GM18867 (cell line): ENCODE measurements at regions not wholly inside any gene's neighbourhood (a gene's known extent, or its start where the extent isn't known, plus 50 kb on each side); places are given as distances from the start of the nearest gene placed in this dataset.

ENCODE experiments used
- ATAC-seq: cut with Tn5 transposase; IDR thresholded peaks from one replicate; pipeline ENCODE4 v1.9.1; 2021; ENCODE audit warnings: mild to moderate bottlenecking, moderate library complexity; ENCODE audit not compliant: unreplicated experiment

GRCh38 chrX:16222151-16222550, 54.9 kb downstream of the MAGEB17 start:
- no peak for ATAC-seq

GRCh38 chrX:16223385-16223784, 56.1 kb downstream of the MAGEB17 start:
- no peak for ATAC-seq

GRCh38 chrX:16239211-16239610, 71.9 kb downstream of the MAGEB17 start:
- ATAC-seq = peak; percentile 99

GRCh38 chrX:16240231-16240905, 73.1 kb downstream of the MAGEB17 start:
- ATAC-seq = no peak

GRCh38 chrX:16240968-16241367, 73.7 kb downstream of the MAGEB17 start:
- ATAC-seq = no peak

- ATAC-seq = no peak
Observed at GRCh38 chrX:16250296-16250695, 83.0 kb downstream of the MAGEB17 start.

- no peak for ATAC-seq
Observed at GRCh38 chrX:16251782-16252181, 84.5 kb downstream of the MAGEB17 start.

- ATAC-seq = no peak
Observed at GRCh38 chrX:16258882-16259281, 91.6 kb downstream of the MAGEB17 start.

- no peak for ATAC-seq
Observed at GRCh38 chrX:16267431-16267830, 100.2 kb downstream of the MAGEB17 start.

- ATAC-seq = no peak
Observed at GRCh38 chrX:16268206-16268605, 100.9 kb downstream of the MAGEB17 start.

GRCh38 chrX:16278927-16279326, 111.6 kb downstream of the MAGEB17 start:
- ATAC-seq = no peak

GRCh38 chrX:16282209-16282608, 114.9 kb downstream of the MAGEB17 start:
- no peak for ATAC-seq

- no peak for ATAC-seq
Observed at GRCh38 chrX:16284842-16285241, 117.6 kb downstream of the MAGEB17 start.

GRCh38 chrX:16290997-16291396, 123.7 kb downstream of the MAGEB17 start:
- ATAC-seq = no peak

GRCh38 chrX:16300831-16301230, 133.6 kb downstream of the MAGEB17 start:
- ATAC-seq = no peak

GRCh38 chrX:16304751-16305150, 137.5 kb downstream of the MAGEB17 start:
- ATAC-seq = no peak

GRCh38 chrX:16305187-16305586, 137.9 kb downstream of the MAGEB17 start:
- no peak for ATAC-seq

GRCh38 chrX:16307950-16308349, 140.7 kb downstream of the MAGEB17 start:
- no peak for ATAC-seq

GRCh38 chrX:16308773-16309172, 141.5 kb downstream of the MAGEB17 start:
- ATAC-seq = no peak

GRCh38 chrX:16310326-16310725, 143.0 kb downstream of the MAGEB17 start:
- ATAC-seq = no peak

GRCh38 chrX:16311671-16312070, 144.4 kb downstream of the MAGEB17 start:
- no peak for ATAC-seq

- ATAC-seq = no peak
Observed at GRCh38 chrX:16312761-16313623, 145.7 kb downstream of the MAGEB17 start.
